22Rv1 (cell line): ENCODE measurements at regions not wholly inside any gene's neighbourhood (a gene's known extent, or its start where the extent isn't known, plus 50 kb on each side); places are given as distances from the start of the nearest gene placed in this dataset.

Source experiments
- H3K27ac ChIP-seq: fragments of 450-650 bp; 2 replicates; pipeline ENCODE4 v1.5.1; 2017
- CTCF ChIP-seq: fragments of 450-650 bp; IDR thresholded peaks from 2 replicates; pipeline ENCODE4 v1.5.1; 2017; ENCODE audit warnings: mild to moderate bottlenecking
- ZFX ChIP-seq: fragments of 450-650 bp; IDR thresholded peaks from 2 replicates; pipeline ENCODE4 v1.6.1; 2017; ENCODE audit warnings: antibody characterized with exemption, borderline replicate concordance

- H3K27ac ChIP-seq, result no peak overlapping the region
- TF ChIP-seq ZFX, result no peak
- TF ChIP-seq CTCF, result no peak
Observed at GRCh38 chr12:93201990-93202389, 175.7 kb upstream of the NUDT4 start.

- no peak for TF ChIP-seq CTCF
- TF ChIP-seq ZFX, result no peak
- no peak overlapping the region for H3K27ac ChIP-seq
Observed at GRCh38 chr12:93202688-93203087, 175.0 kb upstream of the NUDT4 start.

GRCh38 chr12:93203361-93203760 lies 174.4 kb upstream of the NUDT4 start:
- TF ChIP-seq CTCF (no peak), ZFX (no peak)
- H3K27ac ChIP-seq, result no peak overlapping the region

- no peak for TF ChIP-seq CTCF
- no peak for TF ChIP-seq ZFX
- no peak overlapping the region for H3K27ac ChIP-seq
Observed at GRCh38 chr12:93204896-93205295, 172.8 kb upstream of the NUDT4 start.

DNA sequence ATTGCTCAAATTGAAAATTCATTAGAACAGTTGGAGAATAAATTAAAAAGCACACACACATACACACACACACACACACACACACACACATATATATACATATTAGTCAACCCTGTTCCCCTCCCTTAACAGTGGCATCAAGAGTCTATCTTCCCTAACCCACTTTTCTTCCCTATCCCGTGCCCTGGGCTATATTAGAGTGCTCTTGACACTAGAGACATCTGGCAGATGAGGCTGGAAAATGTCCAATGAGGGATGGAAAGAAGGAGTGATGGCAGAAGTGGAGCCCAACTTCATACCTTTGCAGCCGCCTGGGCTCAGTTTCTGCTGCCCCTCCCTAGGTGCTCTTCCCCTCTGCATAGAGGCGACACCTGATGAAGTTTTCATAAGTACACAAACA lies 172.4 kb upstream of the NUDT4 start:
- H3K27ac ChIP-seq, result no peak overlapping the region

DNA sequence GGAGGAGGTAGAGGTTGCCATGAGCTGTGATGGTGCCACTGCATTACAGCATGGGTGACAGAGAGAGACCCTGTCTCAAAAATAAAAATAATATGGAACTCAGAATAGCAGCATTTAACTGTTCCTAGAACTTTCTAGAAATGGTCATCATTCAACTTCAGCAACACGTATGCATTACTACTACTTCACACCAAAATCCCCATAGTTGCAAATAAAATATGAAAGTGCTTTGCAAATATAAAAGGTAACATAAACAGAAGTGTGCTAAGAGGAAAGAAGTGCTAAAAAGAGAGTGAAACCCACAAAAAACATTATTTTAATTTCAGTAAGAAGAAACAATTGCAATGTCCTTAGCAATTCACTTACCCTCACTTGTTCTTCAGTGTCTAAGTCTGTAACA lies 169.7 kb upstream of the NUDT4 start:
- H3K27ac ChIP-seq, result no peak overlapping the region
- TF ChIP-seq ZFX (no peak), CTCF (no peak)

More for the DNA sequence above, 172.4 kb upstream of the NUDT4 start:
- no peak for TF ChIP-seq ZFX
- TF ChIP-seq CTCF, result no peak

GRCh38 chr12:93214523-93215289 lies 163.0 kb upstream of the NUDT4 start:
- H3K27ac ChIP-seq, result no peak overlapping the region
- no peak for TF ChIP-seq ZFX
- TF ChIP-seq CTCF, result no peak
